GM18867 (cell line): ENCODE measurements at regions not wholly inside any gene's neighbourhood (a gene's known extent, or its start where the extent isn't known, plus 50 kb on each side); places are given as distances from the start of the nearest gene placed in this dataset.
"Not testable (repeated sequence)": the region's sequence is repeated elsewhere in the genome, so short reads cannot be mapped to it uniquely, and the experiment has no call there.

Source experiments
- ATAC-seq: cut with Tn5 transposase; IDR thresholded peaks from one replicate; pipeline ENCODE4 v1.9.1; 2021; ENCODE audit warnings: mild to moderate bottlenecking, moderate library complexity; ENCODE audit not compliant: unreplicated experiment

- ATAC-seq: no peak
Measured at GRCh38 chr4:111115881-111116280, 493.0 kb upstream of the PITX2 start.

DNA sequence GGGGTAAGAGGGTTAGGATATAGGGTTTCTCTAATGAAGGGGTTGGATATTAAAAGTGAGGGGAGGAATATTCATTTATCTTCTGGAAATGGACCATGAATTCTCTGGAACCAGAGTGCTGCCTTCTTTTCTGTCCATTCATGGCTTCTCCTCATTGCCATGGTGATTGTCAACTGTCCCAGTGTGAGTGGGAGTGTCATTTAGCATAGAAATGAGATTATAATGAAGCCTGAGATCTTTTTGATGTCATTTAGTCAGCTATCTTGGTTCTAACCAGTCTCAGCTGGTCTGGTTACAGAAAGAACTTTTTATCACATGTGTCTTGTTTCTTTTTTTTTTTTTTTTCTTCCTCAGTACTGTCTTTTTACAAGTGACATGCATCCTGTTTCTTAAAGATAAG, 497.3 kb upstream of the PITX2 start:
- no peak for ATAC-seq

- no peak for ATAC-seq
Measured at GRCh38 chr4:111126340-111126739, 503.5 kb upstream of the PITX2 start.

DNA sequence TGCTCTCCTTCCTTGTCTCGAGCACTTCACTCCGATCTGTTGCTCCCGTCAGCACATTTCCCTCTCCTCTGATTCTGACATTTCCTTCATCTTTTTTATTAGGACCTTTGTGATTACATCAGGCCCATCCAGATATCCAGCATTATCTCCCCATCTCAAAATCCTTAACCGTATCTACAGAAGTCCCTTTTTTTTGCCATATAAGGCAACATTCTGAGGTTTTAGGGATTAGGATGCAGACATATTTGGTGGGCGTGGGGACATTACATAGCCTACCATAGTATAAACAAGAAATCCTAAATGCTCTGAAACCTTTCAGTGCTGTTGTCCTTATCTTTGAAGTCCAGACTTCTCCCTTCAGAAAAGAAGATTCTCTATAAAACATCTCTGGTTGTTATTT, 505.0 kb upstream of the PITX2 start:
- ATAC-seq: no peak

DNA sequence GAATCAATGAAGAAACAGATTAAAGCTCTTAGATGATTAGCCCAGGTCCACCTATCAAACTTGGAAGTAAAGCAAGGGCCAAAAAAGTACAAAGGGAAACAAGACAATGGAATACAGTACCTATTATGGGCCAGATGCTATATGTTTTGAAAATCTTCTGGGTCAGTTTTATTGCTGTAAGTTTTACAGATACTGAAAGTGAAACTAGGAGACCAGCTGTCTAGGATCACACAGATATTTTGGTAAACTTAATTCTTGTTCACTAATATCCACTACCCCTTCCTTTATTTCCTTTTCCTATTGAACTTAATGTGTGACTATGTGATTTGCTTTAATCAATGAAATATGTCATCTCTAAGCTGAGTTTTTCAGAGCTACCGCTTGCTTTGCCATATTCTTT, 505.4 kb upstream of the PITX2 start:
- ATAC-seq: peak; percentile 60

DNA sequence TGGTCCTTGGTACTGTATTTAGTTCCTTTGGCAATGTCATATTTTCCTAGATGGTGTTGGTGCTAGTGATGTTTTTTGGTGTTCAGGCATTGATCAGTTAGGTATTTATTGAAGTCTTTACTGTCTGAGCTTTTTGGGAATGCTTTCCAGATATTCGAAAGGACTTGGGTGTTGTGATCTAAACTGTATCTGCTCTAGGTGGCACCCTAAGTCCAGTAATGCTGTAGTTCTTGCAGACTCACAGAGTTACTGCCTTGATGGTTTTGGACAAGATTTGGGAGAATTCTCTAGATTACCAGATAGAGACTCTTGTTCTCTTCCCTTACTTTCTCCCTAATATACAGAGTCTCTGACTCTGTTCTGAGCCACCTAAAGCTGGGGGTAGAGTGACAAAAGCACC, 513.6 kb upstream of the PITX2 start:
- ATAC-seq: no peak

DNA sequence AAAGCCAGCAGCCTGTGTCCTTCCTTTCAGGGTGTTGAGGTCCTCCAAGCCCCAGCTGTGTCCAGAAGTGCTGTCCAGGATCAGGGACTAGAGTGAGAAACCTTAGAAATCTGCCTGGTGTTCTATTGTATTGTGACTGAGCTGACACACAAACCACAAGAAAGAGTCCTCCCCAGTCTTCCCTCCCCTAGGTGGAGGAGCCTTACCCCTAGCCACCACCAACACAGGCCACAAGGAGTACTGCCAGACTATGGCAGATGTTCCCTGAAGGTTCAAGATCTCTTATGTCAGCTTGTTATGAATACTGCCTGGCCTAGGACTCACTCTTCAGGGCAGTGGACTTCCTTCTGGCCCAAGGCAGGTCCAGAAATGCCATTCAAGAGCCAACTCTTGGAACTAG, 514.1 kb upstream of the PITX2 start:
- no peak for ATAC-seq

GRCh38 chr4:111143510-111143909, 520.6 kb upstream of the PITX2 start:
- no peak for ATAC-seq

- no peak for ATAC-seq
Measured at GRCh38 chr4:111154934-111155333, 532.1 kb upstream of the PITX2 start.

- ATAC-seq: not testable (repeated sequence)
Measured at GRCh38 chr4:111164556-111164955, 541.7 kb upstream of the PITX2 start.

DNA sequence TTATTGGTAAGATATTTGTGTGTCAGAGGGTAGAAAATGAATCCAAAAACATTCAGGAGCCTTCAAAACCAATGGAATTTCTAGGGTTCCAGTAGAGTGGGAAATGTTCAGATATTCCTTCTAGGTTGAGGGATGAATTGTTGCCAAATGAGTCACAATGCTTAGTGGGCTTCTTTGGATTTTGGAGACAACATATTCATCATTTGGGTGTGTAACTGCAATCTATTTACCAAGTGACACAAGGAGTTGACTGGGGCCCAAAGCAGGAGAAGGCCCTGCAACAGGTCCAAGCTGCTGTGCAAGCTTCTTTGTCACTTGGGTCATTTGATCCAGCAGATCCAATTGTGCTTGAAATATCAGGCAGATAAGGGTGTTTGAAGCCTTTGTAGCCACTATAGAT, 551.5 kb upstream of the PITX2 start:
- no peak for ATAC-seq

DNA sequence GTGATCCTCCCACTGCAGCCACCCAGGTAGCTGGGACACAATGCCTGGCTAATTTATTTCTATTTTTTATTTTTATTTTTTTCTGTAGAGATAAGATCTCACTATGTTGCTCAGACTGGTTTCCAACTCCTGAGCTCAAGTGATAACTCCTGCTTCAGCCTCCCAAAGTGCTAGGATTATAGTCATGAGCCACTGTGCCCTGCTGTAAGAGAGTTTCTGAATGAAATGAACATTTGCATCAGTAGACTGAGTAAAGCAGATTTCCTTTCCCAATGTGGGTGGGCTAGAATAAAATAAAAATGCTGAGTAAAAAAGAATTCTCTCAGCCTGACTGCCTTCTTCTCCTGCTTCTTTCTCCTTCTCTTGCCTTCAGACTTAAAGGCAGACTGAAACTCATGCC, 555.4 kb upstream of the PITX2 start:
- ATAC-seq: no peak

DNA sequence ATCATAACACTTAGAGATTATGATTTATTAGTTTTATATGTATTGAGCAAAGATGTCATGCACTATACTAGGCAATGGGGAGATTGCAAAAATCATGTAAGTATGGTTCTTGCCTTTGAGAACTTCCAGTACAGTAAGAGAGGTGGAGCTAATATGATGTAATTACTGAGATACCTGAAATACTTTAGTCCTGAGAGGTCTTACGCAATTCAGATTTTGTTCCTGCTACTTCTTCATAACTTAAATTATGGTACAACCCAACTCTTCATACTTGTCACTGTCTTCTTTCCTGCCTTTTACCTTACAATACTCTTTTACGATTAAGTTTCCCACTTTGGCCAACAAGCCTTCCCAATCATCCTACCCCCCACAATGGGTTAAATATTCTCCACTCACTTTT, 564.2 kb upstream of the PITX2 start:
- ATAC-seq: no peak

- ATAC-seq: no peak
Measured at GRCh38 chr4:111198446-111198845, 575.6 kb upstream of the PITX2 start.

DNA sequence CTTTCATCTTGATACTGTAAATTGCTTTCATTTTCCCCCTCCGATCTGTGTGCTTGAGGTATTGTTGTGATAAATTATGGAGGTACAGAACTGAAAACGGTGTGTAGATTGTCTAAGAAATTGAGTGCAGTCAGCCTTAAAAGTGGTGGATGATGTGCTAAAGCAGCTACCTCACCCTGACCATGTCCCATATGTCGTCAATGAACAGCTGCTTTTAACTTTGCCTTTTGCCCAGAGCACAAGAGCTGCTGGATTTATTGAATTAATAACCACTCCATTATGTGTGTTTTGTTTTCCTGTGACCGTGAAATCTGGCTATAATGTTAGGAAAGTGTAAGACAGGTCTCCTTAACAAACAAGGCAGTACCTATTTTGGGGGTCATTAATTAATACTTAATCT, 581.9 kb upstream of the PITX2 start:
- no peak for ATAC-seq

DNA sequence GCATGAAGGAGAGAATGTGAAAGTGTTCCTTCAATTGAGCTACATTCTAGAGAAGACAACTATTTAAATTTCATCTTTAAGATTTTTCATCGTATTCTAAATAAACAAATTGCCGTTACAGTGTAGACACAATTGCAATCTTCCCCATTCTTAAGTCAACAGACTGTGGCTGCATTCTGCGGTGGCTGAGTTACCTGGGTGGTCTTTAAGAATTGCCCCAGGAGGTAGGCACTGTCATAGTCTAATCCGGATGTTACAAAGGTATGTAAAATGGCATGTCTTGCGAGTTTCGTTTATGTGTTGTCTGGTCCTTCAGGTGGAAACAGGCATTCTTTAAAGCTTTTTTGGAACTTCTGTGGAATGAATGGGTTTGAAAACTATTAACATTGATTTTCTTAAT, 586.1 kb upstream of the PITX2 start:
- no peak for ATAC-seq

GRCh38 chr4:111209706-111210105, 586.8 kb upstream of the PITX2 start:
- no peak for ATAC-seq

- ATAC-seq: no peak
Measured at GRCh38 chr4:111210595-111210994, 587.7 kb upstream of the PITX2 start.

DNA sequence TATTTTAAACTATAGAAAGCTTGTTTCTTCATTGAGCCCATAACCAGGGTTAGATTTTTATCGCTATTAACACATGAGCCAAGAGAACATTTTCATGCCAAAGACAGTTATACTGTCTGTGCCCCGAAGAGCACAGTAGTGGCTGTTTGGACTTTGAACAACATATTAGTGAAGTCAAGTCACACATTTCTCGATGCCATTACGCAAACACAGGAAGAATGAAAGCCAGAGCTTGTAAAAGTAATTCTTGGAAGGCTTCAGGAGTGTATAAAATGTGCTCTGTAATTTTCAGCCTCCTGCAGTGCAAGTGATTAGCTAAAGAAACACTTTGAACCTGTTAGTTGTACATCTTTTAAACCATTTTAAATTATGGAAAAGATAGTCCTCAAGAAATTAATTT, 590.7 kb upstream of the PITX2 start:
- no peak for ATAC-seq

DNA sequence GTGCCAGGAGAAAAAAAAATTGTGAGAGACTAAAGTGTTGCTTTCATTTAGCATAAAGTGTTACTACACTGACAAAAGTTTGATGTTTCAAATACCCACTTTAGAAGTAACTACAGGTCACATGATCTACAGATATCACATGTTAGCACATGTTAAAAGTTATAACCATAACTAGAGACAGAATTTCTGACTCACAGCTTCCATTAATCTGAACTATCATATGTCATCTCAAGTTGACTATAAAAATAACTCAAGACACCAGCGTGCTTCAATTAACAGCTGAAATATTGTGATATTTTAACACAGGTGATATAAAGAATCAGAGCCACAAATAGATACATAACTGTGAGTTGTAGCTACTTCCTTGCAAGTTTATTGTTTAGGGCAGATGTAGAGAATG, 591.5 kb upstream of the PITX2 start:
- ATAC-seq: no peak

DNA sequence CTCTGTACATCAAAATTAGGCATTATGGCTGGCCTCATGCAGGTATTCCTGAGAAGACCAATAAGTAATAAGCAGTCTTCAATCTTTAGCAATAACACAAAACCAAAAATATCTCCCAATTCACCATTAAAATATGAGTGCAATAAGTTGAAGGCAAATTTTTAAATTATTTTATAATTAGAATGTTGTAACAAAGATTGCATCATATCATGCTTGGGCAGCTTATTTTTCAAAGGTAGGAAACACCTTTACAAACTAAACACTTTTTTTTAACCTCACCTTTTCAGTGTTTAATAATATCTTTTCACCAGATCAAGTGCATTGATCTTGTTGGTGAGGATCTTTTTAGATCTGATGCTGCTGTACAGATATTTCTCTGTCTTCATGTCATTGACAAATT, 592.9 kb upstream of the PITX2 start:
- no peak for ATAC-seq

GRCh38 chr4:111216791-111217190, 593.9 kb upstream of the PITX2 start:
- ATAC-seq: no peak

DNA sequence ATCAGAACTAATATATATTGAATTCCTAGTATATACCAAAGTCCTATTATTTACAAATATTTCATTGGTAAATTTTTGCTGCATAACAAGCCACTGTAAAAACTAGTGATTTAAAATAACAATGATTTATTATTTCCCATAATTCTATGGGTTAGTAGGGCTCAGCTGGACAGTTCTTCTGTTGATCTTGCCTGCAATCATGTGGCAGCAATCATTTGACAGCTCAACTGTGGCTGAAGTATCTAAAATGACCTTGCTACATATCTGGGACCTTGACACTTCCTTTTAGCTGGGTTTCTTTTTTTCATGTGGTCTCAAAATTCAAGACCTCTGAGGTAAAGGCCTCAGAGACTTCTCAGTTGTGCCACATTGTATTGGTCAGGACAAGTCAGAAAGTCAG, 598.5 kb upstream of the PITX2 start:
- no peak for ATAC-seq

DNA sequence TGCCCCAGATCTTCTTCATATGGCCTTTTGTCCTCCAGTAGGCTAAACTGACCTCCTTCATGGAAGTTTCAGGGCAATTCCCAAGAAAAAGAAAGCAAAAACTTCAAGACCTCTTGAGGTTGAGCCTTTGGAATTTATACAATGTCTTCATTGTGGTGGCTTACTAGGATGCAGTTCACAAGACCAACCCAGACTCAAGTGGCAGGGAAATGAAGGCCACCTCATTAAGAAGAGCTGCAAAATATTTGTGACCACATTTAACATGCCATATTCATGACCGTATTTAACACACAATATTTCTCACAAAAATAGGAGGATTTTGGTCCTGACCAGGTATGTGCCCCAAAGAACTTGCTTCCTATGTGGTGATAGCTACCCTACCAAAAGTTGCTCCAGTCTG, 605.5 kb upstream of the PITX2 start:
- no peak for ATAC-seq
